ENCODE measurements at regions not wholly inside any gene's neighbourhood (a gene's known extent, or its start where the extent isn't known, plus 50 kb on each side); places are given as distances from the start of the nearest gene placed in this dataset.
"Not testable (repeated sequence)": the region's sequence is repeated elsewhere in the genome, so short reads cannot be mapped to it uniquely, and the experiment has no call there.

GRCh38 chr14:30444451-30444850, 114.5 kb upstream of the G2E3 start:
- DNase-seq (ENCODE audit: low read depth): no peak

GRCh38 chr14:30445011-30445793, 113.8 kb upstream of the G2E3 start:
- no peak for DNase-seq (ENCODE audit: low read depth)

DNA sequence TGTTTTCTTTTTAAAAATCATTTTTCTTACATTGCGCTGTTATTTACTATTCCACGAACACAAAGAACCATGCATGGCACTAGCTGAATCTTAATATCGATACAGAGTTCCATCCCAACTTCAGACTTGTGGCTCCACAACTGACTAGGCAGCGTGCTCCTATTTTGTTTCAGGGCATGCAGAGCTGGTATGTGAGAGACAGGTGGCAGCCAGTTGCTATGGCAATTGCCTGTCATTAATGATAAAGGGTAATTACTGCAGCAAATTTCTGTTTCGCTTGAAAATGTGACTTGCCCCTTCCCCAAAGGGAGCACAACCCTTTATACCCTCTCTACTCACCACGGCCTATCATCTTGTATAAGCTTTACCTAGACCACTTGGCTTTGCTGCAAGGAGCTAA, 113.1 kb upstream of the G2E3 start:
- no peak for DNase-seq (ENCODE audit: low read depth)

DNA sequence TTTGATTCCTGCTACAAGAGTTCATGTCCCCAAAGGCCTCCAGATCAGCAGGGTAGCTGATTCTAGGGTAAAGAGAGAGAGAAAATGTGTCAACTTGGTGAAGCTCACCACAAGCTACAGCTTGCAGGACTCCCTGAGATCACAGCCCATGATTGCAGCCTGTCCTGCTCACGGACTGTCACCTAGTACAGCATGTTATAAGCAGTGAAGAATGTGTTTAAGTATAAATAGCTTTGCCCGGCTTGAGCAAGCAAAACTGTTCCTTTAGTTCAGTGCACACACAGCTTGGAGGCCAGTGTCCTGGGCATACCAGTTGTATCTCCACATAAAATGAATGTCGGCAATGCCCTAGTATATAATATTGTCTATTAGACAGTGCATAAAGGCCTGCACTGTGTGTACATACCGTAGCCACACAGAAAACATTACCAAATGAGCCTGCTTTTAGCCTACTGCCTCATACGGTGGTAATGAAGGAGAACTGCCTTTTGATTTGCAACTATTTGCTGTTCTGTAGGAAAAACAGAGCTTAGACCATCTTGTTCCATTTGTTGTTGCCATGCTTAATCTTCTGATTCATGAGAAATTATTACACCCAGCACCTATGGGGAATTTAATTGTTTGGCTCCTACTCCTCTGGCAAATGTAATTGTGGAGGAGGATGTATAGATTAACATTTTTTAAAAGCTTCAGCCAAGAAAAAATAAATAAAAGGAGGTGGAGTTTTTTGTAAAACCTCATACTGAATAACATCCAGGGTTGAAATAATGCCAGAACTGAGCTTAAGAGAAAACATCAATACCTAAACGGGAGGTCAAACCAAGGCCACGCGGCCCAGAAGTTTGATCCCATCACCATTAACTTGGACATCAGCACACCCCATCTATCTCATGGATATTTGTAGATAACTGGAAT, 108.1 kb upstream of the G2E3 start:
- no peak for DNase-seq (ENCODE audit: low read depth)

DNA sequence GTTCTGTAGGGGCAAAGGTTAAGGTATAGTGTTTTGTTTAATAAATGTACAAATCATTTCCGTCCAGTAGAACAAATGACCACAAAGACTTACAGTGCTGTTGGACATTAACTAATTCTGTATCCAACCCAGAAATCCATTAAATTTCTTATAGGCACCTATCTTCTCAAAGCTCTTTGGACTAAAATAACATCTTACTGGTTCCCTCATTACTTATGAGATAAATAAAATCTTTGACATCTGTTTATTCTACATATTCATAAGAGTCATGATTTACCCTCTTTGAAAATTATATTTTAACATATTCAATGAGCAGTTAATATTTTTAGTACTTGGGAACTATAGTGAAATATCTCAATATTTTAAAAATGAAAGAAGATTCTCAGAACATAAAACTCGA, 102.7 kb upstream of the G2E3 start:
- no peak for DNase-seq (ENCODE audit: low read depth)

DNA sequence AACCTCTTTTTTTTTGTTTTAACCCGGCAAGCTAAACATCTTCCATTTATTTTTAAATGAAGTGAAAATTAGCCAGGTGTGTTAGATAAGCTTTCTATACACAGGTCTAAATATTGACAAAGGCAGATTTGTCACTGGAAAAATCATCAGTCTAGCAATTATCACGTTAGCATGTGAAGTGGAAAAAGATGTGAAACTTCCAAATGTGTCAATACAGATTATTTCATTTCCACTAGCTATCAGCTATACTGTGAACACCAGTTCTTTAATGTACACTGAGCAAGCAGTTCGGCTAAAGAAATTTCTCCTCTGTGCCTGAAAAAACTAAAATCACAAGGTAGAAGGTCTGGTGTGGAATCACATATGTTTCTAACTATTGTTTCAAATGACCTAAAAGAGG, 96.6 kb upstream of the G2E3 start:
- no peak for DNase-seq (ENCODE audit: low read depth)

DNA sequence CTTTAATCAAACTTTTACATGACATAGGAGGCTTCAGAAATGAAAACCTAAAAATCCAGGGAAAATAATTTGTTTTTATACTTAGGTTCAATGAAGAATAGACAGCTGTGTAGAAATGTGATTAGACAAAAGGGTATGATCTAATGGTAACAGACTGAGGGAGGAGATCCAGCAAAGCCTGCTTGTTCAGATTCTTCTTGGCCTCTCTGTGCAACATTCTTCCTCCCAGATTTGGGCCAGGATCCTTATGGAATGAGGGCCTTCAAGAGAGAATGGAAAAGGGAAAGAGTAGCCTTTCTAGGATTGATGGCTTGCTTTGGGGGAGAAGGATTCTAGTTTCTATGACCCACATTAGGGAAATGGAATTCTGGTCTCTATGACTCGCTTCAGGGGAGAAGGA, 94.5 kb upstream of the G2E3 start:
- DNase-seq (ENCODE audit: low read depth): no peak

DNA sequence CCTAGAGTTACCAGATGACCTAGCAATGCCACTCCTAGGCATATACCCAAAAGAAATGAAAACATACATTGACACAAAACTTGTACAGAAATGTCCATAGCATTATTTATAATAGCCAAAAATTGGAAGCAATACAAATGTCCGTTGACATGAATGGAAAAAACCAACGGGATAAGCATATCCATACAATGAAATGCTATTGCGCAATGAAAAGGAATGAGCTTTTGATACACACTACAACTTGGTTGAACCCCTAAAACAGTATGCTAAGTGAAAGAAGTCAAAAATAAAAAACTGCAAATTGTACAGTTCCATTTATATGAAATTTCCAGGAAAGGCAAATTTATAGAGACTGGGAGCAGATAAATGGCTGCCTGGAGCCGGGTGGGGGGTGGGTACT, 90.6 kb upstream of the G2E3 start:
- no peak for DNase-seq (ENCODE audit: low read depth)

- DNase-seq (ENCODE audit: low read depth): no peak
These were observed 87.0 kb upstream of the G2E3 start for GRCh38 chr14:30471980-30472379.

DNA sequence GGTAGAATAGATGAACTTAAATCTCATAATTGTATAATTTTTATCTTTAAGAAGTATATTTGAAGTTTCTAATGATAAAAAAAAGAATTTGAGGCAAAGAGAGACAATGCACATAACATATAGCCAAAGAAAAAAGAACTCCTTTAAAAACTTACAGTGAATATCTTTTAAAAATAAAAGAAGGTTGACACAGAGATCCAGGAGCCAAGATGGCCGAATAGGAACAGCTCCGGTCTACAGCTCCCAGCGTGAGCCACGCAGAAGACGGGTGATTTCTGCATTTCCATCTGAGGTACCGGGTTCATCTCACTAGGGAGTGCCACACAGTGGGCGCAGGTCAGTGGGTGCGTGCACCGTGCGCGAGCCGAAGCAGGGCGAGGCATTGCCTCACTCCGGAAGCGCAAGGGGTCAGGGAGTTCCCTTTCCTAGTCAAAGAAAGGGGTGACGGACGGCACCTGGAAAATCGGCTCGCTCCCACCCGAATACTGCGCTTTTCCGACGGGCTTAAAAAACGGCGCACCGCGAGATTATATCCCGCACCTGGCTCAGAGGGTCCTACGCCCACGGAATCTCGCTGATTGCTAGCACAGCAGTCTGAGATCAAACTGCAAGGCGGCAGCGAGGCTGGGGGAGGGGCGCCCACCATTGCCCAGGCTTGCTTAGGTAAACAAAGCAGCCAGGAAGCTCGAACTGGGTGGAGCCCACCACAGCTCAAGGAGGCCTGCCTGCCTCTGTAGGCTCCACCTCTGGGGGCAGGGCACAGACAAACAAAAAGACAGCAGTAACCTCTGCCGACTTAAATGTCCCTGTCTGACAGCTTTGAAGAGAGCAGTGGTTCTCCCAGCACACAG, 84.9 kb upstream of the G2E3 start:
- DNase-seq (ENCODE audit: low read depth): not testable (repeated sequence)

- no peak for DNase-seq (ENCODE audit: low read depth)
These were observed 76.7 kb upstream of the G2E3 start for GRCh38 chr14:30482276-30482675.

- no peak for DNase-seq (ENCODE audit: low read depth)
These were observed 74.8 kb upstream of the G2E3 start for GRCh38 chr14:30484201-30484600.

- DNase-seq (ENCODE audit: low read depth): no peak
These were observed 74.0 kb upstream of the G2E3 start for GRCh38 chr14:30484976-30485375.

DNA sequence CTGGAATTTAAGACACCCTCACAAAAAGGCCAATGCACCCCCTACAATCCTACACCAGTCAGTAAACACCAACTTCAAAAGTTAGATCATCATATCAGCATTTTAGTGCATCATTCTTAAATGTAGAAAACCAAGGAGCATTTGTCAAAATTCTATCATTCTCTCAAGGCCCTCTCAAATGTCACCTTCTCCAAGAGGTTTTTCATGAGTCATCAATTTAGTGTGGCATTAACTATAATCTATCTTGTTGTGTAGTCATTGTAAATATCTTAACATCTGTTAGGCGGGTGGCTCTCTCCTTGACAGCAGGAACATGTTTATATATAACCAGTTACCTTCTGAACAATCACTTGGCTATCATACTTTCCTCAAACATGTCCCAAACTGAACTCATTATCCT, 62.1 kb upstream of the G2E3 start:
- no peak for DNase-seq (ENCODE audit: low read depth)

DNA sequence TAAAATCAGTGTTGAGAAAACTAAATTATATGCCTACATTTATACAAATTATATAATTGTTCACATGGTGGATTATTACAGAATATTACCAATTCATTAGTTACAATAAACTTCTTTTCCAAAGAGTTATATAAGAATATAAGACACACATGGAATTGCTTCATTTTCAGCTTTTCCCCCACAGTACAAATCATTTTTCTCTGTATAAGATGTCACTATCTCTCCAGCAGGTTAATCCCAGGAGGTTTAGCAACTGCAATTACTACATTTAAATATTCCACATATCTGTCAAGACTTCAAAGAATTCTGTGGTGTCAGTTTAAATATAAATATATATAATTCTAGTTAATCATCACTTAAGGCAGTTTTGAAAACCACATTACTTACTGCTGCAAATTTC, 59.6 kb upstream of the G2E3 start:
- DNase-seq (ENCODE audit: low read depth): no peak

DNA sequence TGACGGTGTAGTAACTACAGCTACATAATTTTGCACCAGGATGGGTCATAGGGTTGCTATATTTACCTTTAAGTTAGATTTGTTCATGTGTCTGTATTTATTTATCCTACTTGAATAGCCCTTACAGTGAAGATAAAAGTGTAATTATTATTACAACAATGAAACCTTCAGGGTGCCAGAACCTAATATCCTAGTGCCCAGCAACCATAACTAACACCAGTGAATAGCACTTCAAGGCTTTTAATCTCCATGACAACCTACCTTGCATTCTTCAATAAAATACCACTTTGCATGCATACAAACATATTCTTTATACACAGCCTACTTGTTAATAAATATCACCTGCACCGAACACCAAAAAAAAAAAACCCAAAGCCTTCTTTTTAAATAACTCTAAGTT, 58.7 kb upstream of the G2E3 start:
- DNase-seq (ENCODE audit: low read depth): no peak

DNA sequence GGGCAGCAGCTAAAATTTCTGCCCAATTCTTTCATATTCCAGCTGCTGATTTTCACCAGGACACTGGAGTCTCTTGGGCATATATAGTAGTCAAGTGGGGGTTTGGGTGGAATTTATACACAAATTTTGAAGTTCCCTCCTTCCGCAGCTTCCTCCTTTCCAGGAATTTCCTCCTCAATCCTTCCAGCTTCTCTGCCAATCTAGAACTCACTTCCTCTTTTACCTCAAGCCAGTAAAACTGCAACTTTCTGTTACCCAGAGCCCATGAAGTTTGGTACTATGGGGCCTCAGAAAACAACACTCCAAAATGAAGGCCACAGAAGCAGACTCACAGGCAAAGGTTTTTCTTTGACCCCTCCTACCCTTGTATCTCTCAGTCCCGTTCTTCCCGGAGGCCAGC, 51.7 kb upstream of the G2E3 start:
- DNase-seq (ENCODE audit: low read depth): no peak
